AG04449 (cell line): ENCODE measurements at regions not wholly inside any gene's neighbourhood (a gene's known extent, or its start where the extent isn't known, plus 50 kb on each side); places are given as distances from the start of the nearest gene placed in this dataset.

Source experiments
- CTCF ChIA-PET: fragments of 350-600 bp; formaldehyde crosslinking; extraction: SDS; loops from one replicate; lab custom pipeline; 2021; ENCODE audit warnings: antibody characterized with exemption; lab: Yijun Ruan, JAX
- POLR2A ChIA-PET: fragments of 400-600, 350-600 bp; formaldehyde crosslinking; extraction: SDS; loops from one replicate; lab custom pipeline; 2020; ENCODE audit warnings: antibody characterized with exemption, inconsistent platforms; lab: Yijun Ruan, JAX
- DNase-seq: peaks from one replicate; pipeline ENCODE4 v3.0.0-alpha.2; 2010; ENCODE audit warnings: low read depth, low spot score
- H3K4me3 ChIP-seq: 2 replicates; pipeline ENCODE4 v1.5.1; 2011; ENCODE audit warnings: low read depth, mild to moderate bottlenecking, control low read depth, low read length
- TF ChIP-seq, protein P1 (sequence below): IDR thresholded peaks from one replicate; pipeline ENCODE4 v1.5.1; 2011; ENCODE audit warnings: mild to moderate bottlenecking, moderate library complexity, low read length, control low read depth, inconsistent platforms; ENCODE audit not compliant: insufficient read depth; ENCODE audit errors: missing control alignments

DNA sequence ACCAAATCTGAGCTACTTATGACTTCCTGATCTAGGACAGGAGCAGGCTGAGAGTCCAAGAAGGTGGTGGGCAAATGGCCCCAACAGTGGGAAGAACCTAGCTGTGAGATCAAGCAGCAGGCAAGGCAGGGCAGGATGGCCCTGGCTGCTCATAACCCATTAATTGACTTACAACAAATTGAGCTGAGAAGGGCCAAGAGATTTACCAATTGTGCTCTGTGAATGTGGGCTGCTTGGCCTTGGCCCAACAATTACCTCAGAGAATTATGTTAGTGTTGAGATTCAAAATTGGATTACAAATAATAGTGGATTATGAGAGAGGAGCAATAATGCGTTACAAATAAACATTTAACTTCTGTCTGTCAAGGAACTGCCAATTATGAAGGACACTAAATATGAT, 956.5 kb downstream of the KCNMA1 start:
- TF ChIP-seq, protein P1, sequence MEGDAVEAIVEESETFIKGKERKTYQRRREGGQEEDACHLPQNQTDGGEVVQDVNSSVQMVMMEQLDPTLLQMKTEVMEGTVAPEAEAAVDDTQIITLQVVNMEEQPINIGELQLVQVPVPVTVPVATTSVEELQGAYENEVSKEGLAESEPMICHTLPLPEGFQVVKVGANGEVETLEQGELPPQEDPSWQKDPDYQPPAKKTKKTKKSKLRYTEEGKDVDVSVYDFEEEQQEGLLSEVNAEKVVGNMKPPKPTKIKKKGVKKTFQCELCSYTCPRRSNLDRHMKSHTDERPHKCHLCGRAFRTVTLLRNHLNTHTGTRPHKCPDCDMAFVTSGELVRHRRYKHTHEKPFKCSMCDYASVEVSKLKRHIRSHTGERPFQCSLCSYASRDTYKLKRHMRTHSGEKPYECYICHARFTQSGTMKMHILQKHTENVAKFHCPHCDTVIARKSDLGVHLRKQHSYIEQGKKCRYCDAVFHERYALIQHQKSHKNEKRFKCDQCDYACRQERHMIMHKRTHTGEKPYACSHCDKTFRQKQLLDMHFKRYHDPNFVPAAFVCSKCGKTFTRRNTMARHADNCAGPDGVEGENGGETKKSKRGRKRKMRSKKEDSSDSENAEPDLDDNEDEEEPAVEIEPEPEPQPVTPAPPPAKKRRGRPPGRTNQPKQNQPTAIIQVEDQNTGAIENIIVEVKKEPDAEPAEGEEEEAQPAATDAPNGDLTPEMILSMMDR, result no peak
- no peak for DNase-seq
- ChIA-PET CTCF (no interaction called here), POLR2A (no interaction called here)
- H3K4me3 ChIP-seq, result no peak overlapping the region

DNA sequence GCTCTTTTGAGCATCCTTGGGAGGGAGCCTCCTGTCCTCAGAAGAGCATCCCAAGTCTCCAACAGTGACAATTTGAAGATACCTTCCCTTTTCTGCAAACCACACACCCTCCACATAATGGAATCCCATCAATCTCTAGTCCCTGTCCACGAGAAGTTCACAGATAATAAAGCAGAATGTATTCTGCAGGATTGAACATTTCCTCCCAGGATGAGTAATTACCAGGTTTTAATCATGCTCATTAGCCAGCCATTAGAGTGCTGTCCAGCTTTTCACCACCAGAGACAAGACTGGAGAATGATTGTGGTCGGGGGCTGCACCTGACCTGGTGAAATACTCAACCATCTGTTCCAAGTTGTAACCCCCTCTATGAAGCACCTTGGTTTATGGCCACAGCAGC, 958.6 kb downstream of the KCNMA1 start:
- TF ChIP-seq, protein P1, result no peak
- CTCF ChIA-PET, result no interaction called here
- POLR2A ChIA-PET, result no interaction called here
- DNase-seq, result no peak
- H3K4me3 ChIP-seq, result no peak overlapping the region

DNA sequence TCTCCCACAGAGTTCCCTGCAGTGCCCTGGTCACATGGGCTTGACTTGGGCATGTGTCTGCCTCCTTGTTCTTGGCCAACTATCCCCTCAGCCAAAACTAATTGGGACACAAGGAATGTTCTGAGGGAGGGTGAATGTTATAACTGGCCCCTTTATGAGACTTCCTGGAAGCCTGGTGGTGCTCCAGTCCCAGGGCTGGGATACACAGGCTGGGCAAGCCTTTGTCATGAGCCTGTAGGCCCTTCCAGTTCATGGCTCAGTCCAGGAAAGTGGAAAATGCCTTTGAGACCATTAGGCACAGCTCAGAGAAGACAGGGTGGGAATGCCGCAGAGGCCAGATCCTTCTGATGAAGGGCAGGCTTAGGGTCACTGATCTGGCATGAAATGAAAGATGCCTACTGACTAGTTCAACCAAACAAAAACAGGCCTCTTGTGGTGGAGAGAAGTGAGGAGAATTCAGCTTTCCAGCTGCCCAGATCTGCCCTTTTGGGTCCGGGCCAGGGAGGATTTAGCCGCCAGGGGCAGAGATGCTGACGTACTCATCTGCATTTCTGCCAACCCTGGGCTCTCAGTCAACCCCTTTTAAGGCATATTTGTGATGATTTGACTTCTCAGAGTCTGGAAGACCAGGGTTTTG, 961.5 kb downstream of the KCNMA1 start:
- ChIA-PET POLR2A (no interaction called here), CTCF (no interaction called here)
- no peak overlapping the region for H3K4me3 ChIP-seq
- TF ChIP-seq, protein P1, result no peak
- no peak for DNase-seq

DNA sequence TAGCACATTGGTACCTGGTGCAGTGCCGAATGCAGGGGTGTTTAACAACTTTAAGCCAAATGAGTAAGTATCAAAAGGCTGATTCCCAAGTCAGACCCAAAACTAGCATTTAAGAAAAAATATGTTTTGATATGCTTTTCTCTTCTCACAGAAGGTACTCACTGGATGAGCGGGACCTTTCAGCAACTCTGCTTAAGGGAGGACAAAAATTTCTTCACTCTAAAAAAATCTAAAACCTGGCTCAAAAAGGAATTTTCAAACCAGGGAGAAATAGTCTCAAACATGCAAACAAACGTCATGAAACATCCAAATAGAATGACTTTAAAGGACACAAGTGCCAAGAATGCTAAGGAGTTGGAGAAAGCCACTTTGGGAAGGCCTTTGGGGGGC, 962.1 kb downstream of the KCNMA1 start:
- POLR2A ChIA-PET, result no interaction called here
- TF ChIP-seq, protein P1, result no peak
- CTCF ChIA-PET, result no interaction called here
- DNase-seq, result peak; percentile 1
- no peak overlapping the region for H3K4me3 ChIP-seq

DNA sequence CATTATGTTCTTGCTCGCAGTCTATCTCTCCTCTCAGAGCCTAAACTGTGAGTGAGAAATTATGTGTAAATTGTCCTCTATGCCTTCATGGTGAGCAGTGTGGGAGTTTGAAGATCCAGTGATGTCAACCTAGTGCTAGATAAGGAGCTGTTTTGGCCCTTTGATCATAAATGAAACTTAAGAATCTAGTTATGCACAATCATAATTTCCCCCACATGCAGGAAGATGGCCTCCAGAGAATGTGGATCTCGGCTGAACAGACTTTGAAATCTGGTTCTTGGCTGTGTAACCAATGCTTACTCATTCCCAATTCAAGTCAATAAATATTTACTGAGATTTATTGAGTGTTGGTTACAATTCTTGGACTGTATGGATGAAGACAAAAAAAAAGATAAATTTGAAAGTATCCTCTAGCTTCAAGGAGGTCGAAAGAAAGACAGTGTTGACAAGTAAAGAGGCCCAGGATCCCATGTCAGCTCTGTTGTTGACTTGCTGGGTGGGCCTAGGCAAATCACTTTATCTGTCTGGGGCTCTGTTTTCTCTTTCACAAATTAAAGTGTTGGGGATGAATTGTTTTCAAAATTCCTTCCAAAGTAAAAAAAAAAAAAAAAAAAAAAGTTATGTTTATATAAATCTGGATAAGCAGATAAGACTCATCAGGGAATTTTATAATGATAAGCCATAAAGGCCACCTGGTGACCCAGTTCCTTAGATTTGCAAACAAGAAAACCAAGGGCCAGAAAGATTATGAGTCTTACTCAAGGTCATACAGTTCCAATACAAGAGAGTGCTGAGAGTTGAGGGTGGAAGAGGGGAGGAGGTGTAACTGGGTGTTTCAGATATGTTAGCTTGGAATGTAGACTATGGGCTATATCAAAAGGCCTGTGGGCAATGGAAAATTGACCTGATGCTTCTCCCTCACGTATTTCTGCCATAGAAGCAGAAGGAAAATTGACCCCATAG, 969.9 kb downstream of the KCNMA1 start:
- ChIA-PET POLR2A (no interaction called here), CTCF (no interaction called here)
- DNase-seq, result no peak
- TF ChIP-seq, protein P1, result no peak
- no peak overlapping the region for H3K4me3 ChIP-seq

DNA sequence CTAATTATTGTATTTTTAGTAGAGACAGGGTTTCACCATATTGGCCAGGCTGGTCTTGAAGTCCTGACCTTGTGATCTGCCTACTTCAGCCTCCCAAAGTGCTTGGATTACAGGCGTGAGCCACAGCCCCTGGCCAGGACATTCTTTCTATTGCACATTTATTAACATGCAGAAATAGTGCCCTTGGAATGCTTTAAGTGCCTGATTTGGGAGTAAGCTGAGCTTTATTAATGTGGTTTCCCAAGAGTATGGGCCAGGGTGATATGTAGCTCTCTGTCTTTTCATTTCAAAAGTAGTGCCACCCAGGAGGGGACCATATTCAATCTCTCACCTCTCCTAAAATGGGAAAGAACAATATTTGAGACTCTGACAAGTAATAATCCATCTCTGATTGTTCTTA, 970.7 kb downstream of the KCNMA1 start:
- TF ChIP-seq, protein P1, result no peak
- H3K4me3 ChIP-seq, result no peak overlapping the region
- CTCF ChIA-PET, result no interaction called here
- DNase-seq, result no peak
- POLR2A ChIA-PET, result no interaction called here
